Dedifferentiated amniotic fluid mesenchymal stem cell (primary cell): ENCODE measurements at regions not wholly inside any gene's neighbourhood (a gene's known extent, or its start where the extent isn't known, plus 50 kb on each side); places are given as distances from the start of the nearest gene placed in this dataset.

ENCODE experiments used
- DNase-seq: peaks from one replicate; pipeline ENCODE4 v3.0.0-alpha.2; 2016; ENCODE audit errors: extremely low spot score

- no peak for DNase-seq
These were observed 86.2 kb upstream of the PLXNC1 start for GRCh38 chr12:94062194-94062593.

GRCh38 chr12:94062796-94063635 is 85.4 kb upstream of the PLXNC1 start:
- DNase-seq = no peak

- DNase-seq = no peak
These were observed 77.9 kb upstream of the PLXNC1 start for GRCh38 chr12:94070520-94070919.

GRCh38 chr12:94071258-94071657 is 77.1 kb upstream of the PLXNC1 start:
- DNase-seq = no peak

- no peak for DNase-seq
These were observed 74.8 kb upstream of the PLXNC1 start for GRCh38 chr12:94073441-94074051.

GRCh38 chr12:94074216-94074979 is 74.0 kb upstream of the PLXNC1 start:
- DNase-seq = no peak

- peak; percentile 94 for DNase-seq
These were observed 73.3 kb upstream of the PLXNC1 start for GRCh38 chr12:94074980-94075629.

- no peak for DNase-seq
These were observed 71.2 kb upstream of the PLXNC1 start for GRCh38 chr12:94077209-94077608.

GRCh38 chr12:94078138-94078723 is 70.1 kb upstream of the PLXNC1 start:
- no peak for DNase-seq

GRCh38 chr12:94078736-94079509 is 69.5 kb upstream of the PLXNC1 start:
- no peak for DNase-seq

- no peak for DNase-seq
These were observed 68.6 kb upstream of the PLXNC1 start for GRCh38 chr12:94079566-94080340.

- DNase-seq = no peak
These were observed 67.9 kb upstream of the PLXNC1 start for GRCh38 chr12:94080341-94081009.

GRCh38 chr12:94082690-94083089 is 65.7 kb upstream of the PLXNC1 start:
- no peak for DNase-seq

GRCh38 chr12:94089891-94090290 is 58.5 kb upstream of the PLXNC1 start:
- no peak for DNase-seq

GRCh38 chr12:94091624-94092023 is 56.8 kb upstream of the PLXNC1 start:
- DNase-seq = no peak

- DNase-seq = no peak
These were observed 55.7 kb upstream of the PLXNC1 start for GRCh38 chr12:94092516-94093241.

GRCh38 chr12:94094700-94095099 is 53.7 kb upstream of the PLXNC1 start:
- no peak for DNase-seq

- DNase-seq = no peak
These were observed 52.8 kb upstream of the PLXNC1 start for GRCh38 chr12:94095618-94096017.

- DNase-seq = peak; percentile 39
These were observed 49.9 kb upstream of the PLXNC1 start for GRCh38 chr12:94098466-94098865.
